22Rv1 (cell line): ENCODE measurements at regions not wholly inside any gene's neighbourhood (a gene's known extent, or its start where the extent isn't known, plus 50 kb on each side); places are given as distances from the start of the nearest gene placed in this dataset.

Experiments
- ZFX ChIP-seq: fragments of 450-650 bp; IDR thresholded peaks from 2 replicates; pipeline ENCODE4 v1.6.1; 2017; ENCODE audit warnings: antibody characterized with exemption, borderline replicate concordance
- TF ChIP-seq, protein P1 (sequence below): fragments of 450-650 bp; IDR thresholded peaks from 2 replicates; pipeline ENCODE4 v1.5.1; 2017; ENCODE audit warnings: mild to moderate bottlenecking

DNA sequence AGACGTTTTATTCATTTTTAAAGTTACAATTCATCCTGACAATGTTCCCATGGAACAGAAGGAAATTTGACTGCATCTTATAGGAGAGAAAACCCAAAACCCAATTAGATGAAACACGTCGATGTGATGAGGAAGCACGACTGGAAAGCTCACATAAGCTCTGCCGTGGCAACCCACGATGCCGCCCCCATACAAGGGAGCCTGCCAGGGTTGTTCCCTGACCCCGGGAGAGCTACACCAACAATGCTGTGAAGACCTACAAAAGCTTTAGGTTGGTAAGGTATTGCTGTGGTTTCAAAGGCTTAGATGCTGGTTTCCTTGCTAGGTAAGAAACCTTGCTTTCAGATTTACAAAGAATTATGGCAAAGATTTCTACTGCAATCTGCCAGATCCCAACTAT lies 393.1 kb downstream of the KLF12 start:
- TF ChIP-seq, protein P1, sequence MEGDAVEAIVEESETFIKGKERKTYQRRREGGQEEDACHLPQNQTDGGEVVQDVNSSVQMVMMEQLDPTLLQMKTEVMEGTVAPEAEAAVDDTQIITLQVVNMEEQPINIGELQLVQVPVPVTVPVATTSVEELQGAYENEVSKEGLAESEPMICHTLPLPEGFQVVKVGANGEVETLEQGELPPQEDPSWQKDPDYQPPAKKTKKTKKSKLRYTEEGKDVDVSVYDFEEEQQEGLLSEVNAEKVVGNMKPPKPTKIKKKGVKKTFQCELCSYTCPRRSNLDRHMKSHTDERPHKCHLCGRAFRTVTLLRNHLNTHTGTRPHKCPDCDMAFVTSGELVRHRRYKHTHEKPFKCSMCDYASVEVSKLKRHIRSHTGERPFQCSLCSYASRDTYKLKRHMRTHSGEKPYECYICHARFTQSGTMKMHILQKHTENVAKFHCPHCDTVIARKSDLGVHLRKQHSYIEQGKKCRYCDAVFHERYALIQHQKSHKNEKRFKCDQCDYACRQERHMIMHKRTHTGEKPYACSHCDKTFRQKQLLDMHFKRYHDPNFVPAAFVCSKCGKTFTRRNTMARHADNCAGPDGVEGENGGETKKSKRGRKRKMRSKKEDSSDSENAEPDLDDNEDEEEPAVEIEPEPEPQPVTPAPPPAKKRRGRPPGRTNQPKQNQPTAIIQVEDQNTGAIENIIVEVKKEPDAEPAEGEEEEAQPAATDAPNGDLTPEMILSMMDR = no peak
- no peak for TF ChIP-seq ZFX
